HG03442 (cell line): ENCODE measurements at regions not wholly inside any gene's neighbourhood (a gene's known extent, or its start where the extent isn't known, plus 50 kb on each side); places are given as distances from the start of the nearest gene placed in this dataset.

Experiments
- ATAC-seq: cut with Tn5 transposase; IDR thresholded peaks from one replicate; pipeline ENCODE4 v1.9.1; 2021; ENCODE audit warnings: mild to moderate bottlenecking, moderate library complexity; ENCODE audit not compliant: unreplicated experiment

- no peak for ATAC-seq
Observed at GRCh38 chr14:31993521-31993951, 83.6 kb upstream of the ARHGAP5 start.

GRCh38 chr14:31994391-31995033 lies 82.6 kb upstream of the ARHGAP5 start:
- no peak for ATAC-seq

DNA sequence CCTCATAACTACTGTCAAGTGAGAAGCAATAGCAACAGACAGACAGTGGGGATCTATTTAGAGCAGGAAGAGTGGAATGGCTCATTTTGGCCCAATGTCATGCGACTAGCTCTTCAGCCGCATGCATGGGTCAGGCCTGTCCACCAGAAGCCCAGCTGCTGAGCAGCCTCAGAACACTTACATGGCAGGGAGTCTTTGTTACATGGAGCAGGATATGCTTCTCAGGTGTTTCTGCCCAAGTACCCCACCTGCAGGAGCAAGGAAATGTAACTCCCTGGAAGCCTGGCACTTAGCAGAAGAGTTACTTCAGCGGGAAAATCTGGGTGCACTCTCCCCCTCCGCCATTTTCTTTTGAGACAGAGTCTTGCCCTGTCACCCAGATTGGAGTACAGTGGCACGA lies 73.5 kb upstream of the ARHGAP5 start:
- no peak for ATAC-seq

- ATAC-seq, result no peak
Observed at GRCh38 chr14:32004300-32004699, 72.8 kb upstream of the ARHGAP5 start.

GRCh38 chr14:32005628-32006027 lies 71.5 kb upstream of the ARHGAP5 start:
- no peak for ATAC-seq

GRCh38 chr14:32006263-32007110 lies 70.6 kb upstream of the ARHGAP5 start:
- no peak for ATAC-seq

DNA sequence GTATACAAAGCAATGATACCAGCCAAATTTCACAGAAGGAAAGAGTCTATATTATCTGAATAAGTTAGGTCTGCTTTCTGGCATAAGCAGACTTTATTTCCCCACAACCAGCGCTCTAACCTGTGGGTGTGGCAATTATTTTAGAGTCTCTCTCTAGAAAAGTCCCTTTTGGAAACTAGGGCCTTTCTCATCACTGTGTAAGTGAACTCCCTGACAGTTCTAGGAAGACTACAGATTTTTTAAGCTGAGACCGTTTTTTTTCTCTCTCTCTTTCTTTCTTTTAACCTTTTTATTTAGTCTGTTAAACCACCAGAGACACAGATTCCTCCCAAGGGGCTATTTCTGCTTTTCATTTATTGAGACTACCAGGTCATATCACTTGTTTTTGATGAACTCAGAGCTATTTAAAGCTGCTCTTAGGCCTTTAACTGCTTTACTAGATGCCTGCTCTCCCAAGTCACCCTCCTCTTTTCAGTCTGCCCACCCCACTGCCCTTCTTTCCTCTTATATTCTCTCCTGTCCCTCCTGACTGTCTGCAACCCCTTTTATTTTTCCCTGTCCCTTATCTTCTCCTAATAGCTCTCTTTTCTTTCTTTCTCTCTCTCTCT lies 69.2 kb upstream of the ARHGAP5 start:
- no peak for ATAC-seq

- ATAC-seq, result no peak
Observed at GRCh38 chr14:32008602-32009193, 68.4 kb upstream of the ARHGAP5 start.

DNA sequence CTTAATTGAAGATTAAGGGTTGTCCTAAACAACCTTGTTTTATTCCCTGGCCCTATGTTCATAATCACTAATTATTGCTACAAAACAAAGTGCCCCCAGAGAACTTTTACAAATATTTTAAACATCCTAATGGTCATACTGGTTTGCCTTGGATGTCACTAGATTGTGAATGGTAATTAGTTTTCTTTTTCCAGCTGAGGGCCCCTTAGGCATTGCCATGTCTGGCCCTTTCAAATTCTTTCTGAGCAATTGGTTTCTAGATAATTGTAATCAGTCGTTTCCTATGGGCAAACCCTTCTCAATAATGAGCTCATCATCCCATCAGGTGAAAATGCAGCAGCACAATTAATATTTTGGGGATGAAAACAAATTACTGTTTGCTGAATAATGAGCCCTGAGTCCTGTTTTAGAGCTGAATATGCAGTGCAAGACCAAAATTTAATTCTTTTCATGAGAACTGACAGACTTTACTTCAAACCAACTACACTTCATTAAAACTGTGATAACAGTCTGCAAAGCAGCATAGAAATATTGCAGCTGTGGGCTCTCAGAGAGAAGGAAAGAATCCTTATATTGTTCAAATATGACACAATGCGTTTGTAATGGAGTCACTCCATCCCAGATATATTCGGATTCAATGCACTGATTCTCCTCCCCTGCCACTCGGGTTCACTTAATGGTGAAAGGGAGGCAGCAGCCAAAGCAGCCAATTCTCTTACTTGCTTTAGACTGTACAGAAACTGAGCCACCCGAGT lies 67.7 kb upstream of the ARHGAP5 start:
- no peak for ATAC-seq

- no peak for ATAC-seq
Observed at GRCh38 chr14:32009976-32010581, 67.0 kb upstream of the ARHGAP5 start.

- no peak for ATAC-seq
Observed at GRCh38 chr14:32010604-32011125, 66.4 kb upstream of the ARHGAP5 start.

DNA sequence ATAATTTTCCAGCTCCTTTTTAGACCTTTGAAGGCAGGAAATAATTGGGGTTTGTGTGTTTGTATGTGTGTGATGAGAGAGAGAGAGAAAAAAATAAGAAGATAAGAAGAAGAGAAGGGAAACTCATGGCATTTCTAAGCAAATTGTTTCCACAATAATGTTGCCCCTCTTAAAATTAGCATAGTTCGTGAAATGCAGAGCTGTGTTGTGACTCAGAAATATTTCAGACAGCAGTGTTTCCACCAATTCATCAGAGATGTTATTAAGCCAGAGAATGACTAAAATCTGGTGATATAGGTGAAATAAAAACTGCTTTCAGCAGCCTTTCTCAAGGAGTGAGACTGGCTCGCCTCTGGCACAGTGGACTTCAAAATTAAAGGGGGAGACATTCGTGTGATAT lies 65.9 kb upstream of the ARHGAP5 start:
- no peak for ATAC-seq

- ATAC-seq, result no peak
Observed at GRCh38 chr14:32012062-32012461, 65.0 kb upstream of the ARHGAP5 start.

DNA sequence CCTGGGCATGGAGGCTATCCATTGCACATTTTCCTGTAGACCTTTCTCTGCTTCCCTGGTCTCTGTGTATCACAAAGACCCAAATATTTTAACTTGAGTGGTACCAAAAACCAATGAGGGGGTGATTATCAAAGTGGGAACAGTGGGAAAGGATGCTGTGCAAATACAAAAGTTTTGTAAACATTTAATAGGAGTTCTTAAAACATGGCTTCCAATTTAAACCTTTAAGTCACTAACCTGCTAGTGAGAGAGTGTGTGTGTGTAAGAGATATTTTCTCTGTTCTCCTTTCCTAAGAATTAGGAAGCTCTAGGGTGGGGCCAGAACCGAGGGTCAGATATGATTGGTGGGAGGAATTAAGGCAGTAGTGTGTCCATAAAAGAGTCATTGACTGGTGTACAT lies 64.5 kb upstream of the ARHGAP5 start:
- no peak for ATAC-seq

GRCh38 chr14:32013083-32013482 lies 64.0 kb upstream of the ARHGAP5 start:
- ATAC-seq, result no peak

DNA sequence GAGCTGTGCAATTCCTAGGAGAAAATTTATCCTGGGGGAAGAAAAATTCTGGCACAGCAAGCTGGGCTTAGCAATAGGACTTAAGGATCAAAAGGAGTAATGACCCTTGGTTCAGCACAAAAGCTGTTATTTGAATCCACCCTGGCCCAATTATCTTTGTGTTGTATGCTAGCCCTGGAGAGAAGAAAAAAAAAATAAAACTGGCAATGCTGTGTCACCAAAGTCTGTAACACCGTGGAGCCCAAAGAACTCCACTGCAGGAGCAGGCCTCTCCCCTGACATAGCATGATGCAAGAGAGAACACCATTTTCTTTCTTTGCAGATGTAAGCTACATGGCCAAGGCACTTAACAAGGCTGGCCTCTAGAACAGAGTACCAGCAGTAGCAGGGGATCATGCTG lies 63.0 kb upstream of the ARHGAP5 start:
- ATAC-seq, result no peak

DNA sequence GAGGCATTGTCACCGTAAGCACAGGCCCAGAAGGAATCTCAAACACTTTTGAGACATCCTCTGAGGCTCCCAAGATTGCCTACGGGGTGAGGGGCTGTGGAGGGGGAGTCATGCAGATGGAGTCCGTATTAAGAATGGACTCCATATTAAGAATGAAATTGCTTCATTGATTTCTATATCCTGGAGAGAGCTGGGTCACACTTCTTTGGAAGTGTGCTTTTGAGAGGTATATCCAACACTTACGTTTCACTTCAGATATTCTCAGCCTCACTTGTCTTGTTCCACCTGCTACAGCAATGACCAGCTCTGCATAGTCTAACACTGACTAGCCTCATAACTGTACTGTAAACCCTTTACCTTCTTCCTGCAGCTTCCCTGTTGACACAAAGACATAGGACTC lies 62.6 kb upstream of the ARHGAP5 start:
- no peak for ATAC-seq

GRCh38 chr14:32015166-32015565 lies 61.9 kb upstream of the ARHGAP5 start:
- no peak for ATAC-seq

DNA sequence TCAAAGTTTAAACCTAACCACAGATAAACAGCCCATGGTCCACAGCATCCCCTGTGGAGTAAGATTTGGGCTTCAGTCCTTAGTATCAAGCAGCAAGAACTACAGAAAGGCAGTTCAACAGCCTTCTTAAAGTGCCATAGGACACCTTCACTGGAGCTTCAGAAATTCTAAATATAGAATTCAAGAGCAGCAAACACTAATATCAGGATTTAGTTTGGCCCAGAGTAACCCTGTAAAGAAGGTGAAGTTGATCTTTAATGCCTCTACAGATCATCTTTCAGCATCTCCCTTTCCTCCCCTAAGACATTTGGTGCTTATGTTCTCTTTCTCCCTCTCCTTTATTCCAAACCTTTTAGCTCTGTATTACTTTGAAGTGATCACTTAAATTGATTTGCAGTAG lies 59.5 kb upstream of the ARHGAP5 start:
- no peak for ATAC-seq

DNA sequence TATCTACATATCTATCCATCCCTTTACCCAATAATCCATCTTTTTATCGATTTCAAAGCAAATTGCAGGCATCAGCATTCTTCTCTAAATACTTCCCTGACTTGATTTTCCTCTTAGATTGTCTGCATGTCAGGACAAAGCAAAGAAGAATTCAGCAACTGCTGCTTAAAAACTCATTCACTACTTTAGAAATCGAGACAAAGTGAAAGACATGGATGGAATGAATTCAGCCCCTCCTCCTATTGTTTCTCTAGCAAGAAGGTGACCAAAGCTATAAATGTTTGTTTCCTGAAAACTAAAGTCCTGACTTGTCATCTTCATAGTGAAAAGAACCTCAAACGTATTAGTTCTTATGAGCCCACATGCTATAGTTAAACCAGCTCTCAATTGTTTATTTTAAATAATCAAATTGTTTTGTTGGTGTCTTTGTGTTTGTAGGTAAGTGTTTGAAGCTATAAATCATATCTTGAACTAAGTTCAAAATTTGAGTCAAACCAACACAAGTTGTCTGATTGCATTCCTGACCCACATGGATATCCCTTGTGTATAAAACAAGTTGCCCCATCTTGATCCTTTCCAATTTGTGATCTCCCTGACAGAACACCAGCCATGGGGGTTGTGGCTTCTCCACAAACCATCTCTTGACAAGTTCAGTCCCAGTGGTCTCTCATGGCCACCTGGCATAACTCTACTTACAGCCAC lies 58.6 kb upstream of the ARHGAP5 start:
- ATAC-seq, result no peak
